Ramos (cell line): ENCODE measurements at regions not wholly inside any gene's neighbourhood (a gene's known extent, or its start where the extent isn't known, plus 50 kb on each side); places are given as distances from the start of the nearest gene placed in this dataset.

ENCODE experiments used
- in situ Hi-C: fragments of 300-500 bp; cut with MboI; formaldehyde crosslinking; loops from one replicate; pipeline ENCODE4 v1.14.3; 2022; ENCODE audit warnings: low sequenced_read_pairs; ENCODE audit not compliant: unreplicated experiment

- in situ Hi-C loops, result no loop called here
These were observed 910.7 kb upstream of the CNTN5 start for GRCh38 chr11:98110030-98110429.

DNA sequence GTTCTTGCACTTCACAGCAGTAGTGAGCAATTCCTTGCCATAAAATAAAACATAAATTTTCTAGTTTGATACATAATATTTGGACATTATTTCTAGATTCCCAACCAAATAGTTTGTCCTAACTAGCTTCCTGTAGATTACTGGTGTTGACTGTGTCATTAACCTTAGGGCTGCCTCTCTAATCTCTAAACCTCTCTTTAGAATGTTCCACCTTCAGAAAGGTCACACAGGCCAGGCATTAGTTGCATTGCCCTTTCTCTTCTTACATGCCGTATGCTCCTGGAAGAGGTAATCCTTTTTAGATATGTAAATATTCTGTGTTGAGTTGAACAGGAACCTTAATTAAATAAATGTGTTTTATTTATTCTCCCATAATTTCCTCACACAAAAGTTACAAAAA lies 904.9 kb upstream of the CNTN5 start:
- in situ Hi-C loops, result no loop called here

DNA sequence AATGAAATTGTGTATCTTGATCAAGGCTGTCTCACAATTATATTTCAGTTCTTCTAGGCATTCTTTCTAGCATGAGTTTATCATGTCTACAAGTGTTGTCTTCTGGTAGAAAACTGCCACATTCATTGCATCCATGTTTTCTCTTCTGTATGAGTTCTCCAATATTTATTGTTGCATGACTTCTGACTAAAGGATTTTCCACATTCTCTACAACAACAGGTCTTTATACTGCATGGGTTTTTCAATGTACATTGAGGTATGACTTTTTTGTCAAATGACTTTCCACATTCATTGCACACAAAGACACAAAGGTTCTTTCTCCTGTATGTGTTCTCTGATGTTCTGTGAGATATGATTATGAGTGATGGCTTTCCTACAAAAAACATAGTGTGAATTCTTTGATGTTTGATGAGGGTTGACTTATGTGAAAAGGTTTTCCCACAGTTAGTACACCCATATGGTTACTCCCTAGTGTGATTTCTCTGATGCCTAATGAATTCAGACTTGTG lies 890.6 kb upstream of the CNTN5 start:
- in situ Hi-C loops, result no loop called here

- in situ Hi-C loops, result no loop called here
These were observed 884.4 kb upstream of the CNTN5 start for GRCh38 chr11:98136357-98136756.

GRCh38 chr11:98137437-98137836 lies 883.3 kb upstream of the CNTN5 start:
- in situ Hi-C loops, result no loop called here

DNA sequence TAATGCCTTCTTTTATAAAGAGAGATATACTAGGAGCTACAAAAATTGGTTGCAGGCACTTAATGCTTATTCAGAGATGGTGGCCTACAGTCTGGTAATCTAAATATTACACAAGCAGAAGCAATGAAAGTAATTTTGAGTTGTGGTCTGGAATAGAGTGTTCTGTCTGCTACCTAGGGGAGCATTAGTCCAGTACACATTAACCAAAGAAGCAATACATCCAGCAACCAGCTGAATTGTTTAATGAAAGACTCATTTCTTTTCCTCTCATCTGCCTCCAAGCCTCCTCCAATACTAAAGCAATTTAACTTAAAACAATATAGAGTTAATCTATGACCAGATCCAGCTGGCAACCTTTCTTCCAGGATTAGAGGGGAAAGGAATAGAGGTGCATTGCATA lies 877.1 kb upstream of the CNTN5 start:
- in situ Hi-C loops, result no loop called here

- in situ Hi-C loops, result no loop called here
These were observed 867.0 kb upstream of the CNTN5 start for GRCh38 chr11:98153752-98154151.

DNA sequence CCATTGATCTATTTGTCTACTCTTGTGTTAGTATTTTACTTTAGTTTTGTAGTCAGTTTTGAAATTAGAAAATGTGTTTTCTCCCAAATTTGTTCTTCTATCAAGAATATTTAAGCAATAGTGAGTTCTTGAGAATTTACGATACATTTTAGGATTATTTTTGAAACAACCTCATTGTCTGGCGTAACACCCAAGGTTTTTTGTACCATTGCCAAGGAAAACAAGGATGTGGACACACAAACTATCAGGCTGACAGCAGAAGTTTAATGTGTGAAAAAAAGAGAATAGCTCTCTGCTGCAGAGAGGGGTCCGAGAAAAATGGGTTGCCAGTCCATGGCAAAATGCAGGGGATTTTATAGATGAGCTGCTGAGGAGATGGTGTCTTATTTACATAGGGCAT lies 865.1 kb upstream of the CNTN5 start:
- in situ Hi-C loops, result no loop called here

- in situ Hi-C loops, result no loop called here
These were observed 842.8 kb upstream of the CNTN5 start for GRCh38 chr11:98177925-98178324.

DNA sequence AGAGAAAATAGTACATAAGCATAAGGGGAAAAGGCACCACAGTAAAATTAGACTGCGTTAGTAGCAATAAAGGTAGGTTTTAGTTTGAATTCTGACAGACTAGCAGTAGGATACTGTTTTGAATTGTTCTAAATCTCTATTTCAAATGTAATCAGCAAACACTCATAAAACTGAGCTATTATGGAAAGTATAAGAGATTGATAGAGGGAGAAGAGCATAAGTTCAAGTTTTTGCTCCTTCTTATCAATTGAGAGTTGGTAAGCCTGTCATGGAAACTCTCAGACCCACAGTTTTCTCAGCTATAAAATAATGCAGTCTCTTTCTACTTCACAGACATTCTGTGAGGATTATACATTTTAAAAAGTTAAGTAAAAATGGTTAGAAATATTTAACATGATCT lies 840.2 kb upstream of the CNTN5 start:
- in situ Hi-C loops, result no loop called here

GRCh38 chr11:98180921-98181320 lies 839.8 kb upstream of the CNTN5 start:
- in situ Hi-C loops, result no loop called here

DNA sequence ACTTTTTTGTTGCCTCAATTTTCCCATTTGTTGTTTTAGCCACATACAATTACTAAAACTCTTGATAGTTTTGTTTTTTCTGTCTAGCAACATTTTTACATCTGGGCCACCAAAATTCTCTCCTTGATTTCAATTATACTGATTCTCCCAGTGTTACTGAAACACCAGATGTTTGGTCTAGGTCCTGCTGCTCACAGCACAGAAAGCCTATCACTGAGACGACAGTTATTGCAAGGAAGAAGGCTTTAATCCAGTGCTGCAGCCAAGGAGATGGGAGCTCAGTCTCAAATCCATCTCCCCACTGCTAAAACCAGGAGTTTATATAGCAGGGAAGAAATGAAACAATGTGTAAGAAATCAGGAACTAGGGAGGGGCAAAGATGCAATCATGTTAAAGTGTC lies 837.7 kb upstream of the CNTN5 start:
- in situ Hi-C loops, result no loop called here

DNA sequence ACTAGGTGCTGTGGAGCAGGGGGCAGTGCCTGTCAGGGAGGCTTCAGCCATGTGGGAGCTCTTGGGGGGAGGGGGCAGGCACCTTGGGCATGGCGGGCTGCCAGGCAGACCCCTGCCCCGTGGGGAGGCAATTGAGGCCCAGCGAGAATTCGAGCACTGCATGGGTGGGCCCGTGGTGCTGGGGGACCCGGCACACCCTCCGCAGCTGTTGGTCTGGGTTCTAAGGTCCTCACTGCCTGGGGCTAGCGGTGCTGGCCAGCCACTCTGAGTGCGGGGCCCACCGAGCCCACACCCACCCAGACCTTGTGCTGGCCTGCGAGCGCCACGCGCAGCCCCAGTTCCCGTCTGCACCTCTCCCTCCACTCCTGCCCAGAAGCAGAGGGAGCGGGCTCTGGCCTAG lies 835.5 kb upstream of the CNTN5 start:
- in situ Hi-C loops, result no loop called here

DNA sequence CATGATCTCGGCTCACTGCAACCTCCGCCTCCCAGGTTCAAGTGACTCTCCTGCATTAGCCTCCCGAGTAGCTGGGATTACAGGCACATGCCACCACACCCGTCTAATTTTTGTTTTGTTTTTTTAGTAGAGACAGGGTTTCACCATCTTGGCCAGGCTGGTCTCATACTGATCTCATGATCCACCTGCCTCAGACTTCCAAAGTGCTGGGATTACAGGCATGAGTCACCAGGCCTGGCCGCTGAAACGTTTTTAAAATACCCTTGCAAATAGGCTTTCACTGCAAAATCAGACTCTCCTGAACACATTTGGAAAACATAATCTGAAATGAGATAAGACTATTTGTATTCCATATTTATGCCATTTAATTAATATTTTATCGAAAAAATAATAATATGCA lies 826.1 kb upstream of the CNTN5 start:
- in situ Hi-C loops, result no loop called here

- in situ Hi-C loops, result no loop called here
These were observed 825.4 kb upstream of the CNTN5 start for GRCh38 chr11:98195300-98195699.

DNA sequence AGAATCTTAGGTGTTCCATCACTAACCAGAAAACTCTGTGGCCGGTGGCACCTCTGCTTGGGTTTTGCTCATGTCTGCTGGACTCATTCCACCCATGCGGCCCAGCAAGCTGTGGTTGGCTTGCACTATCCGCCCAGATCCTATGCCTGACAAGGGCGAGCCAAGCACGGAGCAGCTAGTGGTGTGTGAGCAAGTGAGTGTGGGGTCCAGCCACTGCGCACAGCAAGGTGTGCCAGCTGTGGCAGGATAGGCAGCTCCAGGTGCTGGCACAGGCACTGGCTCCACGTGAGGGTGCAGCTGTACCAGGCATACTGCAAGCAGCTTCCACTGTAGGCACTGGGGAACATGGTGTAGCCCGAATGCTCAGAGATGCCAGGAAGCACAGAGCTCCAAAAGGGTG lies 813.7 kb upstream of the CNTN5 start:
- in situ Hi-C loops, result no loop called here

DNA sequence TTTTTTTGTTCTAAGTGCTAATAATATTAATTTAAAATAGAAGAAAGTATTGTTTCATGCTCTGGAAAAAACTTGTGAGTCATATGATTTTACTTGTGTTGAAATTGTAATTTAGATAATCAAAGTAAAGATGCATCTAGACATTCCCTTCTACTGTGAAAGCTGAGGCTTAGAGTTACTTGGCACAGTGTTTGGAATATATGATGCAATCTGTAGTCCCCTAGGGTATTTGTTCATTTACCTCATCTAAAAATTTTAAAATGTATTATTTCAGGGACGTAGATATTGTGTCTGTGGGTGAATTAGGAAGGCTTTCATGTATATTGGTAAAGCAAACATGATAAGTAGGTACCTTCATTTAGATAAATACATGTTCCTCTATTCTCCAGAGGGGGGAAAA lies 793.5 kb upstream of the CNTN5 start:
- in situ Hi-C loops, result no loop called here

DNA sequence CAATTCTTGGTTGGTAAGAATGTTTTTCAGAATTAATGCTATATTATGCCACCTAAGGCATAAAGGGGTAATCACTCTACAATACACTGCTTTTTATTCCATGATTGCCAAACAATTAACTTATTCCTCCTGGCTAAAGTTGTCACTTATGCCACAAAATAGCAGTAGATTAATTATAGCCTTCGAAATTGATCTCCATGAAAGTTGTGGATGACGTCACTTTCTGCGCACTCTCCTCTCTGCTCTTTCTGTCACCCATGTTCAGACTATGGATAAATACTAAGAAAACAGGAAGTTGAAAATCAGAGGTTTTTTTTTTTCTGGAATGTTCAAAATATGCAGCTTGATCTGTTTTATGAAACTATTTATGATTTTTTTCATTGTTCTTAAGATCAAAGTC lies 790.1 kb upstream of the CNTN5 start:
- in situ Hi-C loops, result no loop called here

DNA sequence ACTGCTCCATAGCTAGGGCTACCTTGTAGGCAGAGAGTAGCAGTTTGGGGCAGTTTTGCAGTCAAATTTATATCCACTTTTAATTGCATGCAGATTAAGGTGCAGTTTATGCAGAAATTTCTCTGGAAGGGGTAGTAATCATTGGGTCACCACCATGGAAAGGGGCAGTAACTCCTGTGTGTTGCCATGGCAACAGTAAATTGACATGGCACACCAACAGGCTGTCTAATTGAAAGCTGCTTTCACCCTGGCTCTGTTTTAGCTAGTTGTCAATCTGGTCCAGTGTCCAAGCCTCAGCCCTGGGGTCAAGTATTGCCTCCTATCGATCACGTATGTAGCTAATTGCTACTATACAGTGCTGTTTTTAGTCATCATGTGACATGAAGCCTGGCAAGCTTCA lies 786.1 kb upstream of the CNTN5 start:
- in situ Hi-C loops, result no loop called here

- in situ Hi-C loops, result no loop called here
These were observed 776.9 kb upstream of the CNTN5 start for GRCh38 chr11:98243897-98244296.

- in situ Hi-C loops, result no loop called here
These were observed 759.8 kb upstream of the CNTN5 start for GRCh38 chr11:98260983-98261382.

DNA sequence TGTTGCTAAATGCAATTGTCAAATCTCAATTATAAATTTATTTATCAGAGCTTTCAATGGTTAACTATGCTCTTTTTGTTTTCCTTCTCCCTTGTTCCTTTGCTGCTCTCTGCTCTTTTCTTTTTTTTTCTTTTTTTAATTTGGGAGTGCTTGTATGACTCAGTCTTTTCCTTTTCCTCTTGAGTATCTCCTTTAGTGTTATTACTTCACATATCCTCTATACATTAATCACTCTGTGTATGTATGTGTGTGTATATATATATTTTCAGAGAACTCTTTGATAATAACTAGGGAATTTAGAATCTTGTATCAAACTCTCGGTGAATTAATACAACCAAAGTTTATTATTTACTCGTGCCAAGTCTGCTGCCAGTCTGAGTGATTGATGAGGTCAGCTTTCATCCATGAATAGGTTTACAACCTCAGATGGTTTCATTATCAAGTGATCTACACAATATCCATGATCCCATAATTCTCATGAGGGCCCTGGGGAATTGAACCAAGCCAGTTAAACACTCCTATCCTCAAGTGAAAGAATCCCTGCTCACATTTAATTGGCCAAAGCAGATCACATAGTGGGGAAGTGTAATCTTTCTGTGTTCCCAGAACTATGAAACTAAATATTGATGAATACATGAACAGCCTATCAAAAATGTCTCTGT lies 743.4 kb upstream of the CNTN5 start:
- in situ Hi-C loops, result no loop called here
